GM12865 (cell line): ENCODE measurements at regions not wholly inside any gene's neighbourhood (a gene's known extent, or its start where the extent isn't known, plus 50 kb on each side); places are given as distances from the start of the nearest gene placed in this dataset.

Source experiments
- DNase-seq: peaks from one replicate; pipeline ENCODE4 v3.0.0; 2010; ENCODE audit warnings: low read depth
- H3K4me3 ChIP-seq: 2 replicates; pipeline ENCODE4 v1.5.1; 2011; ENCODE audit warnings: mild to moderate bottlenecking, low read depth, low read length, control low read depth
- CTCF ChIP-seq: IDR thresholded peaks from 2 replicates; pipeline ENCODE4 v1.5.1; 2011; ENCODE audit warnings: low read length, control low read depth, low read depth, inconsistent platforms; ENCODE audit not compliant: insufficient read depth; ENCODE audit errors: missing control alignments

GRCh38 chr22:49237279-49237678 lies 590.4 kb downstream of the BRD1 start:
- no peak for TF ChIP-seq CTCF
- DNase-seq, result no peak

DNA sequence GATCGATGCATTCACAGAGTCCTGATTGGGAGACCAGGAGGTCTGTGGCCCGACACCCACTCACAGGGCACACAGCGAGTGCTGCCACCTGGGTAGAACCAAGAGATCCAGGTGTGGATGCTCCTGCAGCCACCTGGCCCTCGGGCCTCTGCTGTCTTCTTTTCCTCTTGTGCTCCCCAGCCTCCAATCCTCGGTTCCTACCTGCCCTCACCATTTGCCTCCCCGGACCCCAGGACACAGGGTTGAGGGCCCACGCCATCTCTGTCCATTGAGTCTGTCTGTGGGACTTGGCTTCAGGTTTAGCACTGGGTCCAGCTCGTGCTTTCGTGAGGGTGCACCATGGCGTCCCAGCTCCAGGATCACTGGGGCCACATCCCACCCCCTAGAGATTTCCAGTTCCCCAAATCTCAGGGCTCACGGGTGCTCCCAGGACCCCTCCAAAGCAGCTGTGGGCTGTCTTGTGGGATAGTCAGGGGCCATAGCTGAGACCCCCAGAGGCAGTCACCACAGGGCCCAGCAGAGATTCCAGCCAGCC lies 591.1 kb downstream of the BRD1 start:
- no peak for DNase-seq
- H3K4me3 ChIP-seq, result no peak overlapping the region
- TF ChIP-seq CTCF, result no peak

More at GRCh38 chr22:49237279-49237678, 590.4 kb downstream of the BRD1 start:
- H3K4me3 ChIP-seq, result no peak overlapping the region

DNA sequence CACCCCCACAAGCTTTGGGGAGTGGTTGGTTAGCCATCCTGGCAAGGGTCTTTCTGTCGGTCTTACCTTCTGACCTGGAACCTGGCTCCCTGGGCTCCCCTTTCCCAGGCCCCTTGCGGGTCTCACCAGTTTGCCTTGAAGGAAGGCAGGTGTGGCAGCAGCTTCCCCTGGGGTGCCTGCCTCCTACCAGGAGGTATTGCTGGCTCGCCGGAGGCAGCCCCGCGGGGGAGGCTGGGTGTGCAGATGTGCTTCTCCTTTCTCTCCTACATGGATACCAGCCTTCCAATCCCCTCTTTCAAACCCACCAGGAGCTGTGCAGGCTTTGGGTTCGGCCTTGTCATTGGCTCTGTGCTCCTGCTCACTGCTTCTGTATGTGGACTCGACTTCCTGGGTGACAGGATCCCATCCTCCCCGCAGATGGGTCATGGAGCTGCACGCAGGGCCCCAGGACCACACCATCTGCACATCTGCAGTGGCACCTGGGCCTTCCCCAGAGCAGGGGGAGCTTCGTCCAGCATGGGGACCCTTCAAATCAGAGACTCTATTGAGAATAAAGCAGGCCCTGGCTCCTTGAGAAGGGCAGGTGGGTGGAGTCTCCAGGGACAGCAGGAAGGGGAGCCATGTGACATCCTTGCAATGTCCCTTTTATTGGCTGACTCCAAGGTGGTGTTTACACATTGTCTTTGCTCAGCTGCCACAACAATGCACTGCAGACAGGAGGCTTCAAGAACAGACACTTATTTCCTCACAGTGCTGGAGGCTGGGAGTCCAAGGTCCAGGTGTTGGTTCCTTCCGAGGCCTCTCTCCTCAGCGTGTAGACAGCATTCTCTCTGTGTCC lies 592.0 kb downstream of the BRD1 start:
- DNase-seq, result no peak
- TF ChIP-seq CTCF, result no peak
- H3K4me3 ChIP-seq, result no peak overlapping the region

DNA sequence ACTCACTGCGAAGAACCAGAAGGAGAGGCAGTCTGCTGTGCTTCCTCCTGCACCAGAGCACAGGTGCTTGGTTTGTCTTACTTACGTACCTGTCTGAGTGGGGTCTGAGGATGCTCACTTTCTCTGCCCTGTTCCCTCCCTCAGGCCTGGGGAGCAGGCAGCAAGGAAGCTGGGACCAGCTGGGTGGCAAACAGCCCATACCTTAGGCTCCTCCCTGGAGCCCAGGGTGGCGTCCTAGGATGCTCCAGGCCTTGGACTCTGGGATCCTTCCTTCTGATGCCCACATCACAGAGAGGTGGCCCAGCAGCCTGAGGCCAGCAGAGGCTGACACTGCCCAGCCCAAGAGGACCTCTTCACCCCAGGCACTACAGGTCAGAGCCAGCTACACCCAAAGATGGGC lies 593.2 kb downstream of the BRD1 start:
- TF ChIP-seq CTCF, result no peak
- no peak overlapping the region for H3K4me3 ChIP-seq
- DNase-seq, result no peak

- no peak overlapping the region for H3K4me3 ChIP-seq
- no peak for DNase-seq
- TF ChIP-seq CTCF, result no peak
These were observed 594.1 kb downstream of the BRD1 start for GRCh38 chr22:49233507-49234100.

GRCh38 chr22:49232319-49233067 lies 595.2 kb downstream of the BRD1 start:
- no peak for DNase-seq
- no peak for TF ChIP-seq CTCF
- H3K4me3 ChIP-seq, result no peak overlapping the region
